ENCODE measurements at regions not wholly inside any gene's neighbourhood (a gene's known extent, or its start where the extent isn't known, plus 50 kb on each side); places are given as distances from the start of the nearest gene placed in this dataset.
A peak's percentile ranks its signal among the peaks of the same experiment; 100 is the strongest.

DNA sequence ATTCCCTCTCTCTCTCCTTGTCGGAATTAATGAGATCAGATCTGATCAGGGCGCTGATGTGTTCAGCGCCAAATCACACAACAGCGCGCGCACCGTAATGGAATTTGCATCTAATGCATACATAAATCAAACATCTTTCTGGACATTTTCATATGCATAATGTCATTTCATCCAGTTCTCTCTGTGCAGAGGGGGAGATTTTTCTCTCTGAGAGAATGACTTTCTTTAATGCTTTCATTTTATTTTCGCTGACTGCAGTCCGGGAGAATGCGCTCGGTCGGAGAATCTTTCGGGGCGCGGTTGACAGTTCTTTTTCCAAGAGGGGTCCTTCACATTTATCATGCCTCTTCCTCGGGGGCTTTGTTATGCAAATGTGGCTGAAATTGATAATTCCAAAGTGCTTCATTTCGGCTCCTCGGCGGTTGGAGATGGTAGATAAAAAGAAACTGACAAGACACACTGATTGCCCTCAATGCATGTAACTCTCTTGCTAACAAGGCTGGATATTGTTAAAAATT, 615.9 kb downstream of the VRK1 start:
- TF ChIP-seq, protein P1, sequence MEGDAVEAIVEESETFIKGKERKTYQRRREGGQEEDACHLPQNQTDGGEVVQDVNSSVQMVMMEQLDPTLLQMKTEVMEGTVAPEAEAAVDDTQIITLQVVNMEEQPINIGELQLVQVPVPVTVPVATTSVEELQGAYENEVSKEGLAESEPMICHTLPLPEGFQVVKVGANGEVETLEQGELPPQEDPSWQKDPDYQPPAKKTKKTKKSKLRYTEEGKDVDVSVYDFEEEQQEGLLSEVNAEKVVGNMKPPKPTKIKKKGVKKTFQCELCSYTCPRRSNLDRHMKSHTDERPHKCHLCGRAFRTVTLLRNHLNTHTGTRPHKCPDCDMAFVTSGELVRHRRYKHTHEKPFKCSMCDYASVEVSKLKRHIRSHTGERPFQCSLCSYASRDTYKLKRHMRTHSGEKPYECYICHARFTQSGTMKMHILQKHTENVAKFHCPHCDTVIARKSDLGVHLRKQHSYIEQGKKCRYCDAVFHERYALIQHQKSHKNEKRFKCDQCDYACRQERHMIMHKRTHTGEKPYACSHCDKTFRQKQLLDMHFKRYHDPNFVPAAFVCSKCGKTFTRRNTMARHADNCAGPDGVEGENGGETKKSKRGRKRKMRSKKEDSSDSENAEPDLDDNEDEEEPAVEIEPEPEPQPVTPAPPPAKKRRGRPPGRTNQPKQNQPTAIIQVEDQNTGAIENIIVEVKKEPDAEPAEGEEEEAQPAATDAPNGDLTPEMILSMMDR (IDR thresholded peaks at IDR 0.05; ENCODE audit: partially characterized antibody, unreplicated experiment) = no peak
- H3K4me3 Mint-ChIP-seq (ENCODE audit: unreplicated experiment) = no peak overlapping the region
- H3K27me3 Mint-ChIP-seq (ENCODE audit: unreplicated experiment) = no peaks in the 10 kb centered on the region
- H3K36me3 Mint-ChIP-seq (ENCODE audit: unreplicated experiment) = no peaks in the 10 kb centered on the region
- no peak overlapping the region for H3K27ac Mint-ChIP-seq (ENCODE audit: unreplicated experiment)
- H3K9me3 Mint-ChIP-seq (ENCODE audit: unreplicated experiment) = no peaks in the 10 kb centered on the region
- H3K4me1 Mint-ChIP-seq (ENCODE audit: low read depth, unreplicated experiment) = peaks cover 4% of the 10 kb centered on the region
- DNase-seq = no peak

DNA sequence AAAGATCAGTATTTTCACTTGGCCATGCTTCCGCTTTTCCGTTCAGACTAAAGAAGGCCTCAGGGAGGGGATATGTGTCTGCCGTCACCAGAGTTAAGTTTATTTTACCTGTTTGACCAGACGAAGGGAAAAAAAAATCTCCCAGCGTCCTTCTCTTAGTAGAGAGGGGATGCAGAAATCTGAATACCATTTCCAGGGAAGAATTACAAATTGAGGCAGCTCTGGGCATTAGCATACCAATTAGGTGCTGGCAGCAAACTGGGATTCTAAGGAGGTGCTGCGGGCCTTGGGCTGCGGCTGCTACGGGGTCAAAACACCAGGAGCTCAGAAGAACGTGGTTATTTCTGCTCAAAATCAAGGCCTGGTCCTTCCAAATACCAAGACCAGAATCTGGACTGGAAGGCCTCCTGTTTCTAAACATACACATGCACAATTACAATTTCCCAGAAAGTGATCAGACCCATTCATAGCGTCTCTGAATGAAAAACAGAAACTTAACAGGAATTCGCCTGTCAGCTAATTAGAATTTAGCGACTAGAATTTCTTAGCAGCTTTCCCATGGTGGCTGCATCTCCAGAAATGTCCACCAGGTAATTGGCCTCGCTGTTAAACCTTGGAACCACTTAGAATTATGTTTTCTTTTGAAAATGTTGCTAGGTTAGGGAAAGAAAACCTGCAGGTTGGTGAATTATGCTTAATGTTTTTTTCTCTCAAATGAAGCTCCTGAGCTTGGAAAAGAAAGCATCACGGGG, 617.0 kb downstream of the VRK1 start:
- no peak for DNase-seq
- no peaks in the 10 kb centered on the region for H3K27me3 Mint-ChIP-seq (ENCODE audit: unreplicated experiment)
- no peaks in the 10 kb centered on the region for H3K36me3 Mint-ChIP-seq (ENCODE audit: unreplicated experiment)
- H3K9me3 Mint-ChIP-seq (ENCODE audit: unreplicated experiment) = no peaks in the 10 kb centered on the region
- no peak overlapping the region for H3K27ac Mint-ChIP-seq (ENCODE audit: unreplicated experiment)
- no peak overlapping the region for H3K4me3 Mint-ChIP-seq (ENCODE audit: unreplicated experiment)
- peaks cover 4% of the 10 kb centered on the region for H3K4me1 Mint-ChIP-seq (ENCODE audit: low read depth, unreplicated experiment)
- TF ChIP-seq, protein P1 (IDR thresholded peaks at IDR 0.05; ENCODE audit: partially characterized antibody, unreplicated experiment) = peak; percentile 62

DNA sequence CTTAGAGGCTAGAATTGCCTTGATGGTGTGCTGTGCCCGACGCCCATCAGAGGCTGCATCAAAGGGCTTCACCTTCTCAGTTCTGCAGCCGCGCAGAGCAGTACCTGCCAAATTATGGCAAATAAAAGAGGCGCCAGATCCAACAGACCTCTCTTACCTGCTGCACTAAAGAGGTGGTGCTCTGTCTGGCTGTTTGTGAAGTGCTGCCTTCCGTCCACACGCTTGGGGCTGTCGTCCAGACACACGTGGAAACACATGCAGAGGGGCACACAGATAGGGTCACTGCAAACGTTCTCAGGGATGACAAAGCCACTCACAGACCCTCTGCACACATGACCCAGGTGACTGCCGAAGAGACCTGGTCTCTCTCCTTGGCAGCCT, 617.5 kb downstream of the VRK1 start:
- Mint-ChIP-seq H3K27ac (ENCODE audit: unreplicated experiment) (no peak overlapping the region), H3K4me3 (ENCODE audit: unreplicated experiment) (no peak overlapping the region)
- no peak for DNase-seq

DNA sequence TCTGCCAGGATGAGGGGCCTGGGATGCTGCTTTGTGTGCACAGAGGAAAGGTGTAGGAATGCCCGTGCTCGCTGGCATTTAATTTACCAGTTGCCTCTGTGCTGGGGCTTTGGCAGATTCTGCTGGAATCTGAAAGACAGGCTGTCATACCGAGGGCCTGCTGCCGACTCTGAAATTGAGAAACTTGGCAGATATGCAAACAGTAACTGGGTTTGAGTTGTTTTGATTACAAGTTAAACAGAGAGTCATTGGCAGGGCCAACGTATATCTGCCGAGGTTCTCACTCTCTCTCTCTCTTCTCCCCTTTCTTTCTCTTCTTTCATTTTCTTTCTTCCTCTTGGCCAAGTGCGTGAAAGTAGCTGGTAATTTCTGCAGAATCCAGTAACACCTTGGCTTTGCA, 618.7 kb downstream of the VRK1 start:
- H3K27ac Mint-ChIP-seq (ENCODE audit: unreplicated experiment) = no peak overlapping the region
- H3K4me1 Mint-ChIP-seq (ENCODE audit: low read depth, unreplicated experiment) = peaks cover 4% of the 10 kb centered on the region
- no peak for DNase-seq
- H3K4me3 Mint-ChIP-seq (ENCODE audit: unreplicated experiment) = no peak overlapping the region
- TF ChIP-seq, protein P1 (IDR thresholded peaks at IDR 0.05; ENCODE audit: partially characterized antibody, unreplicated experiment) = no peak
- H3K9me3 Mint-ChIP-seq (ENCODE audit: unreplicated experiment) = no peaks in the 10 kb centered on the region
- H3K36me3 Mint-ChIP-seq (ENCODE audit: unreplicated experiment) = no peaks in the 10 kb centered on the region
- H3K27me3 Mint-ChIP-seq (ENCODE audit: unreplicated experiment) = no peaks in the 10 kb centered on the region

More for the DNA sequence above, 617.5 kb downstream of the VRK1 start:
- Mint-ChIP-seq H3K9me3 (ENCODE audit: unreplicated experiment) (no peaks in the 10 kb centered on the region), H3K36me3 (ENCODE audit: unreplicated experiment) (no peaks in the 10 kb centered on the region), H3K27me3 (ENCODE audit: unreplicated experiment) (no peaks in the 10 kb centered on the region), H3K4me1 (ENCODE audit: low read depth, unreplicated experiment) (peaks cover 4% of the 10 kb centered on the region)
- TF ChIP-seq, protein P1 (IDR thresholded peaks at IDR 0.05; ENCODE audit: partially characterized antibody, unreplicated experiment) = no peak

DNA sequence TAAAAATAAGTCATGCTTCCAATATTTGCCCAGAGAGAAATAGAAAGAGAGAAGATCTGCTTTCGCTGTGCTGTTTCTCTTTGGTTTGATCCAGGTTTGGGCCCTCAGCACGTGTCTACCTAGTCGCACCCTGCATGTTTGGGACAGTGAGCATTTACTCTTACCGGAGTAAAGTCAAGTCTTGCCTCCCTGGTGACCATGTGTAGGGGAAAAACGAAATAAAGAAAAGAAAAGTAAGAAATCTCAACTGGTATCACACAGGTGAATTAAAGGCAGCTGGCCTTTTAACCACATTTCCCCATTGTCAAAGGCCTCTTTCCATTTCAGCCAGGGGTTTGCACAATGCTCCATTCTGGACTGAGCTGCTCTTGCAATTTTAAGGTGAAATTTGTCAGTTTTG, 619.4 kb downstream of the VRK1 start:
- DNase-seq = no peak

More for the DNA sequence above, 619.4 kb downstream of the VRK1 start:
- Mint-ChIP-seq H3K4me3 (ENCODE audit: unreplicated experiment) (no peak overlapping the region), H3K9me3 (ENCODE audit: unreplicated experiment) (no peaks in the 10 kb centered on the region), H3K36me3 (ENCODE audit: unreplicated experiment) (no peaks in the 10 kb centered on the region), H3K27ac (ENCODE audit: unreplicated experiment) (no peak overlapping the region), H3K27me3 (ENCODE audit: unreplicated experiment) (no peaks in the 10 kb centered on the region), H3K4me1 (ENCODE audit: low read depth, unreplicated experiment) (peaks cover 4% of the 10 kb centered on the region)
- TF ChIP-seq, protein P1 (IDR thresholded peaks at IDR 0.05; ENCODE audit: partially characterized antibody, unreplicated experiment) = no peak
